ENCODE measurements at regions not wholly inside any gene's neighbourhood (a gene's known extent, or its start where the extent isn't known, plus 50 kb on each side); places are given as distances from the start of the nearest gene placed in this dataset.
"Not testable (repeated sequence)": the region's sequence is repeated elsewhere in the genome, so short reads cannot be mapped to it uniquely, and the experiment has no call there.

GRCh38 chr14:41120402-41120801, 486.3 kb upstream of the LRFN5 start:
- DNase-seq (ENCODE audit: low read depth in 3 of 3, low spot score in 2 of 3) = no peak

- DNase-seq (ENCODE audit: low read depth in 3 of 3, low spot score in 2 of 3) = no peak
Measured at GRCh38 chr14:41096131-41096530, 510.5 kb upstream of the LRFN5 start.

- no peak for DNase-seq (ENCODE audit: low read depth in 3 of 3, low spot score in 2 of 3)
Measured at GRCh38 chr14:41087056-41087455, 519.6 kb upstream of the LRFN5 start.

GRCh38 chr14:41073544-41073943, 533.1 kb upstream of the LRFN5 start:
- DNase-seq (ENCODE audit: low read depth in 3 of 3, low spot score in 2 of 3) = no peak

GRCh38 chr14:41072776-41073175, 533.9 kb upstream of the LRFN5 start:
- no peak for DNase-seq (ENCODE audit: low read depth in 3 of 3, low spot score in 2 of 3)

GRCh38 chr14:41071351-41071750, 535.3 kb upstream of the LRFN5 start:
- DNase-seq (ENCODE audit: low read depth in 3 of 3, low spot score in 2 of 3) = no peak

GRCh38 chr14:41062826-41063225, 543.9 kb upstream of the LRFN5 start:
- DNase-seq (ENCODE audit: low read depth in 3 of 3, low spot score in 2 of 3) = no peak

GRCh38 chr14:41055589-41055988, 551.1 kb upstream of the LRFN5 start:
- no peak for DNase-seq (ENCODE audit: low read depth in 3 of 3, low spot score in 2 of 3)

- no peak for DNase-seq (ENCODE audit: low read depth in 3 of 3, low spot score in 2 of 3)
Measured at GRCh38 chr14:41051801-41052200, 554.9 kb upstream of the LRFN5 start.

GRCh38 chr14:41047763-41048162, 558.9 kb upstream of the LRFN5 start:
- no peak for DNase-seq (ENCODE audit: low read depth in 3 of 3, low spot score in 2 of 3)

GRCh38 chr14:41037388-41037787, 569.3 kb upstream of the LRFN5 start:
- DNase-seq (ENCODE audit: low read depth in 3 of 3, low spot score in 2 of 3) = no peak

- no peak for DNase-seq (ENCODE audit: low read depth in 3 of 3, low spot score in 2 of 3)
Measured at GRCh38 chr14:41034969-41035368, 571.7 kb upstream of the LRFN5 start.

- no peak for DNase-seq (ENCODE audit: low read depth in 3 of 3, low spot score in 2 of 3)
Measured at GRCh38 chr14:41022932-41023331, 583.7 kb upstream of the LRFN5 start.

GRCh38 chr14:41016213-41016612, 590.5 kb upstream of the LRFN5 start:
- DNase-seq (ENCODE audit: low read depth in 3 of 3, low spot score in 2 of 3) = no peak

- DNase-seq (ENCODE audit: low read depth in 3 of 3, low spot score in 2 of 3) = no peak
Measured at GRCh38 chr14:41000350-41000749, 606.3 kb upstream of the LRFN5 start.

GRCh38 chr14:40989260-40989659, 617.4 kb upstream of the LRFN5 start:
- DNase-seq (ENCODE audit: low read depth in 3 of 3, low spot score in 2 of 3) = no peak

GRCh38 chr14:40987481-40987880, 619.2 kb upstream of the LRFN5 start:
- DNase-seq (ENCODE audit: low read depth in 3 of 3, low spot score in 2 of 3) = no peak

- no peak for DNase-seq (ENCODE audit: low read depth in 3 of 3, low spot score in 2 of 3)
Measured at GRCh38 chr14:40986655-40987054, 620.0 kb upstream of the LRFN5 start.

- DNase-seq (ENCODE audit: low read depth in 3 of 3, low spot score in 2 of 3) = no peak
Measured at GRCh38 chr14:40985584-40985983, 621.1 kb upstream of the LRFN5 start.

GRCh38 chr14:40983604-40984003, 623.1 kb upstream of the LRFN5 start:
- no peak for DNase-seq (ENCODE audit: low read depth in 3 of 3, low spot score in 2 of 3)

GRCh38 chr14:40981247-40981646, 625.4 kb upstream of the LRFN5 start:
- DNase-seq (ENCODE audit: low read depth in 3 of 3, low spot score in 2 of 3) = no peak

GRCh38 chr14:40960257-40960656, 646.4 kb upstream of the LRFN5 start:
- DNase-seq (ENCODE audit: low read depth in 3 of 3, low spot score in 2 of 3) = not testable (repeated sequence)

GRCh38 chr14:40955131-40955505, 651.6 kb upstream of the LRFN5 start:
- no peak for DNase-seq (ENCODE audit: low read depth in 3 of 3, low spot score in 2 of 3)

All from right renal cortex interstitium (tissue), 3 donors.